HCT116 (cell line): ENCODE measurements at regions not wholly inside any gene's neighbourhood (a gene's known extent, or its start where the extent isn't known, plus 50 kb on each side); places are given as distances from the start of the nearest gene placed in this dataset.

Source experiments
- ATAC-seq: fragments of 200-7000 bp; cut with Tn5 transposase; 2 replicates; pipeline ENCODE4 v1.9.1; 2020; ENCODE audit warnings: mild to moderate bottlenecking, moderate library complexity
- BruUV-seq: library from RNA; stranded (reverse); fragments of 400-500 nt; replicated peaks from 2 replicates; lab custom pipeline; 2021; lab: Mats Ljungman, UMichigan
- CTCF ChIA-PET: fragments of 300-600 bp; sonication (Branson Sonifier 250); formaldehyde crosslinking; loops from one replicate; lab custom pipeline; 2021; ENCODE audit warnings: antibody characterized with exemption; lab: Charles Lee
- POLR2A ChIA-PET: fragments of 300-600, 350-600 bp; sonication (Branson Sonifier 250); formaldehyde crosslinking; loops from one replicate; lab custom pipeline; 2021; ENCODE audit warnings: antibody characterized with exemption; lab: Charles Lee
- RAD21 ChIA-PET, 2 experiments: fragments of 300-600 bp; sonication (Branson Sonifier 250); formaldehyde crosslinking; loops; one replicate each; lab custom pipeline; 2023; ENCODE audit warnings: low total read pairs in 2 of 2; ENCODE audit not compliant: uncharacterized antibody in 2 of 2, unreplicated experiment in 2 of 2, low non-redundant PET in 1 of 2; lab: Charles Lee
- DNase-seq: peaks from one replicate; pipeline ENCODE4 v3.0.0-alpha.2; 2010; ENCODE audit warnings: low read depth, low spot score
- H2AFZ ChIP-seq: fragments of 200-600 bp; shearing (Covaris generic), sonication (generic); 2 replicates; pipeline ENCODE4 v1.6.1; 2017; ENCODE audit warnings: low read depth, mixed run types, mixed read lengths, antibody characterized with exemption, low read length; ENCODE audit not compliant: poor library complexity, severe bottlenecking
- H3K27ac ChIP-seq: 2 replicates; pipeline ENCODE4 v1.5.1; 2012; ENCODE audit warnings: low read depth, low read length
- H3K27me3 ChIP-seq: fragments of 200-600 bp; sonication (generic); 2 replicates; pipeline ENCODE4 v1.6.1; 2016; ENCODE audit warnings: mixed run types, low read length, mixed read lengths; ENCODE audit not compliant: insufficient read depth
- H3K36me3 ChIP-seq, 2 experiments: fragments of 200-500 bp in 1 of 2; fragments of 200-600 bp in 1 of 2; sonication (Bioruptor generic) in 1 of 2; sonication (generic) in 1 of 2; 2 replicates each; pipeline versions ENCODE4 v1.5.1 to v1.6.1; 2014 to 2016; ENCODE audit warnings: low read length in 2 of 2, inconsistent platforms in 1 of 2, mixed read lengths in 1 of 2, mixed run types in 1 of 2; ENCODE audit not compliant: insufficient read depth in 2 of 2, control insufficient read depth in 1 of 2
- H3K4me1 ChIP-seq, 2 experiments: fragments of 200-600 bp in 1 of 2; sonication (generic) in 1 of 2; 2 replicates each; pipeline versions ENCODE4 v1.5.1 to v1.6.1; 2012 to 2017; ENCODE audit warnings: low read length in 2 of 2, inconsistent platforms in 1 of 2, mild to moderate bottlenecking in 1 of 2, mixed read lengths in 1 of 2, mixed run types in 1 of 2, moderate library complexity in 1 of 2; ENCODE audit not compliant: insufficient read depth in 2 of 2, control insufficient read depth in 1 of 2
- H3K4me2 ChIP-seq: fragments of 200-600 bp; sonication (generic); 2 replicates; pipeline ENCODE4 v1.6.1; 2017; ENCODE audit warnings: mixed run types, low read length, mixed read lengths
- H3K4me3 ChIP-seq, 2 experiments: fragments of 200-600 bp in 1 of 2; sonication (generic) in 1 of 2; replicated peaks in 1 of 2; 2 replicates each; pipeline ENCODE4 v1.5.1; 2011 to 2016; ENCODE audit warnings: low read length in 2 of 2, control low read depth in 1 of 2, low read depth in 1 of 2, mild to moderate bottlenecking in 1 of 2, mixed read lengths in 1 of 2, mixed run types in 1 of 2
- H3K79me2 ChIP-seq: fragments of 200-600 bp; sonication (generic); 2 replicates; pipeline ENCODE4 v1.6.1; 2017; ENCODE audit warnings: mild to moderate bottlenecking, mixed run types, low read length, moderate library complexity, mixed read lengths; ENCODE audit not compliant: insufficient read depth
- H3K9ac ChIP-seq: fragments of 200-600 bp; sonication (generic); 2 replicates; pipeline ENCODE4 v1.6.1; 2016; ENCODE audit warnings: low read length, mixed read lengths
- H3K9me2 ChIP-seq: fragments of 200-600 bp; sonication (generic), shearing (Covaris generic); 2 replicates; pipeline ENCODE4 v1.6.1; 2017; ENCODE audit warnings: mixed run types, mild to moderate bottlenecking, moderate library complexity; ENCODE audit not compliant: insufficient read depth
- H3K9me3 ChIP-seq, 2 experiments: fragments of 200-500 bp in 1 of 2; fragments of 200-600 bp in 1 of 2; sonication (Bioruptor generic) in 1 of 2; sonication (generic) in 1 of 2; 2 replicates each; pipeline ENCODE4 v1.6.1; 2014 to 2017; ENCODE audit warnings: low read length in 2 of 2, mixed read lengths in 2 of 2, inconsistent platforms in 1 of 2, low read depth in 1 of 2, mild to moderate bottlenecking in 1 of 2, mixed run types in 1 of 2, moderate library complexity in 1 of 2; ENCODE audit not compliant: control insufficient read depth in 1 of 2, insufficient read depth in 1 of 2
- H4K20me1 ChIP-seq: fragments of 200-600 bp; sonication (generic), shearing (Covaris generic); 2 replicates; pipeline ENCODE4 v1.6.1; 2017; ENCODE audit warnings: mixed run types, mild to moderate bottlenecking, moderate library complexity; ENCODE audit not compliant: insufficient read depth
- CBX3 ChIP-seq: IDR thresholded peaks from 2 replicates; pipeline ENCODE4 v1.6.1; 2012; ENCODE audit warnings: low read depth
- CEBPB ChIP-seq: IDR thresholded peaks from 2 replicates; pipeline ENCODE4 v1.6.1; 2012; ENCODE audit warnings: low read depth
- EZH2 ChIP-seq: fragments of 200-600 bp; sonication (generic); IDR thresholded peaks from 2 replicates; pipeline ENCODE4 v1.6.1; 2017; ENCODE audit warnings: antibody characterized with exemption, mixed run types
- EZH2phosphoT487 ChIP-seq: fragments of 200-600 bp; IDR thresholded peaks from 2 replicates; pipeline ENCODE4 v1.6.1; 2018; ENCODE audit warnings: antibody characterized with exemption, borderline replicate concordance
- FOSL1 ChIP-seq: IDR thresholded peaks from 2 replicates; pipeline ENCODE4 v1.6.1; 2012; ENCODE audit warnings: low read depth
- POLR2A ChIP-seq: IDR thresholded peaks from 2 replicates; pipeline ENCODE4 v1.7.0; 2011; ENCODE audit warnings: borderline replicate concordance; ENCODE audit not compliant: insufficient read depth, insufficient read length; ENCODE audit errors: extremely low read depth
- POLR2AphosphoS5 ChIP-seq: IDR thresholded peaks from 2 replicates; pipeline ENCODE4 v1.6.1; 2011; ENCODE audit warnings: mild to moderate bottlenecking, low read depth, low read length, moderate library complexity
- SP1 ChIP-seq: IDR thresholded peaks from 2 replicates; pipeline ENCODE4 v1.6.1; 2012; ENCODE audit warnings: low read depth
- TCF7L2 ChIP-seq: IDR thresholded peaks from 2 replicates; pipeline ENCODE4 v1.7.0; 2011; ENCODE audit warnings: borderline replicate concordance, inconsistent platforms; ENCODE audit not compliant: insufficient read depth, insufficient read length; ENCODE audit errors: extremely low read depth
- ZBTB33 ChIP-seq: IDR thresholded peaks from 2 replicates; pipeline ENCODE4 v1.6.1; 2011; ENCODE audit warnings: mild to moderate bottlenecking, low read length, moderate library complexity; ENCODE audit not compliant: insufficient replicate concordance; ENCODE audit errors: extremely low read depth
- ZFX ChIP-seq: fragments of 450-650 bp; IDR thresholded peaks from 2 replicates; pipeline ENCODE4 v1.6.1; 2017
- intact Hi-C: fragments of 100-400 bp; cut with micrococcal nuclease; formaldehyde crosslinking; loops from 2 replicates; pipeline ENCODE4 v1.10.0; 2022
- TF ChIP-seq, protein P1 (sequence below): IDR thresholded peaks from 2 replicates; pipeline ENCODE4 v1.6.1; 2012
- TF ChIP-seq, protein P2 (sequence below), 3 experiments: fragments of 200-600 bp in 1 of 3; sonication (generic) in 1 of 3; IDR thresholded peaks in 2 of 3; conservative IDR thresholded peaks in 1 of 3; 2 replicates each; pipeline ENCODE4 v1.5.1; 2012 to 2017; ENCODE audit warnings: low read depth in 2 of 3, low read length in 2 of 3, antibody characterized with exemption in 1 of 3, borderline replicate concordance in 1 of 3, control low read depth in 1 of 3, mild to moderate bottlenecking in 1 of 3, mixed read lengths in 1 of 3, mixed run types in 1 of 3, moderate library complexity in 1 of 3; ENCODE audit not compliant: insufficient read depth in 1 of 3

DNA sequence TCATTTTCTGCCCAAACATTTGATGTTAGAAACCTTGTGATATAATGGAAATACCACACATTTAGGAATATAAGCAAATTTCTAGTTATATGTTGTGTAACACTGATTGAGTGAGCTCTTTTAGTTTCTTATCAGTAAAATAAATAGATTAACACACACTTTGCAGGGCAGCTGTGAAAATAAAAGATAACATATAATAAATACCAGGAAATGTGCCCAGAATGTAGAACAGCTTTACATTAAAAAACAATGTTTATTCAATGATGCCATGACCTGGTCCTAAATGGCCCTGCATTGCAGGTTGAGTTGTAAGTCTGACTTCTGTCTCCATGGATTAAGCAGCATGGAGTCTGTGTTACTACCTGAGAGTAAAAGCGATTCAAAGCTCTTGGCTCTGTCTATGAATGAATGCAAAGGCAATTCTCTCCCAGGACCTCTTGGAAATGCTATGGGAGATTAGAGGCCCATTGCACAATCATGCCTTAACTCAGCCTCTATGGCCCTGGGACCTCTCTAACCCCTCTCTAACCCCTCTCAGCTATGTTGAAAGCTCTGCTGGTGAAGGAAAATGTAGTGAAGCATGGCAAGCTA, 296.0 kb upstream of the ACTBL2 start:
- H4K20me1 ChIP-seq: no peaks in the 10 kb centered on the region
- H3K27ac ChIP-seq: no peak overlapping the region
- TF ChIP-seq CBX3 (no peak), POLR2AphosphoS5 (no peak), ZBTB33 (no peak), CEBPB (no peak), POLR2A (no peak), FOSL1 (no peak), EZH2phosphoT487 (no peak), EZH2 (no peak), ZFX (no peak), TCF7L2 (no peak), SP1 (no peak)
- TF ChIP-seq, protein P1, sequence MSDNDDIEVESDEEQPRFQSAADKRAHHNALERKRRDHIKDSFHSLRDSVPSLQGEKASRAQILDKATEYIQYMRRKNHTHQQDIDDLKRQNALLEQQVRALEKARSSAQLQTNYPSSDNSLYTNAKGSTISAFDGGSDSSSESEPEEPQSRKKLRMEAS: no peak
- TF ChIP-seq, protein P2, sequence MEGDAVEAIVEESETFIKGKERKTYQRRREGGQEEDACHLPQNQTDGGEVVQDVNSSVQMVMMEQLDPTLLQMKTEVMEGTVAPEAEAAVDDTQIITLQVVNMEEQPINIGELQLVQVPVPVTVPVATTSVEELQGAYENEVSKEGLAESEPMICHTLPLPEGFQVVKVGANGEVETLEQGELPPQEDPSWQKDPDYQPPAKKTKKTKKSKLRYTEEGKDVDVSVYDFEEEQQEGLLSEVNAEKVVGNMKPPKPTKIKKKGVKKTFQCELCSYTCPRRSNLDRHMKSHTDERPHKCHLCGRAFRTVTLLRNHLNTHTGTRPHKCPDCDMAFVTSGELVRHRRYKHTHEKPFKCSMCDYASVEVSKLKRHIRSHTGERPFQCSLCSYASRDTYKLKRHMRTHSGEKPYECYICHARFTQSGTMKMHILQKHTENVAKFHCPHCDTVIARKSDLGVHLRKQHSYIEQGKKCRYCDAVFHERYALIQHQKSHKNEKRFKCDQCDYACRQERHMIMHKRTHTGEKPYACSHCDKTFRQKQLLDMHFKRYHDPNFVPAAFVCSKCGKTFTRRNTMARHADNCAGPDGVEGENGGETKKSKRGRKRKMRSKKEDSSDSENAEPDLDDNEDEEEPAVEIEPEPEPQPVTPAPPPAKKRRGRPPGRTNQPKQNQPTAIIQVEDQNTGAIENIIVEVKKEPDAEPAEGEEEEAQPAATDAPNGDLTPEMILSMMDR (IDR thresholded peaks at IDR 0.05 in 2 of 3, conservative IDR thresholded peaks at IDR 0.05 in 1 of 3; ENCODE audit: borderline replicate concordance in 1 of 3, insufficient read depth in 1 of 3, low read depth in 2 of 3, low read length in 2 of 3): no peak
- ChIA-PET RAD21 (interaction anchor here (1.1 to 1.6 kb wide), 5 partner anchors 109 to 683 kb away, joined by 5 to 21 read pairs (median 9); partner anchors contain the start of gene PLK2 (in 1 of the 2)), CTCF (interaction anchor here (0.7 to 4.6 kb wide), 20 partner anchors 8 to 1071 kb away, joined by 3 to 88 read pairs (median 6); partner anchors contain the start of gene PLK2), POLR2A (interaction anchor here (1.1 kb wide), 2 partner anchors 108 to 682 kb away, joined by 3 to 13 read pairs; no protein-coding TSS in a partner anchor)
- peaks cover 0 to 8% of the 10 kb centered on the region in 2 experiments; a peak in 1 of 4 replicates for H3K4me1 ChIP-seq
- no peak overlapping the region for H3K4me2 ChIP-seq
- ATAC-seq (no peak), DNase-seq (no peak)
- H3K79me2 ChIP-seq: no peaks in the 10 kb centered on the region
- no peaks in the 10 kb centered on the region for H3K36me3 ChIP-seq
- H3K4me3 ChIP-seq: no peak overlapping the region
- H2AFZ ChIP-seq: no peak overlapping the region
- H3K9ac ChIP-seq: no peak overlapping the region
- no peaks in the 10 kb centered on the region for H3K9me2 ChIP-seq
- H3K27me3 ChIP-seq: no peaks in the 10 kb centered on the region
- H3K9me3 ChIP-seq: no peaks in the 10 kb centered on the region
- no TSS peak for BruUV-seq
- intact Hi-C loops: loop anchor here (1.0 to 2.0 kb wide), 4 partner anchors 110 to 682 kb away; partner anchors contain the start of gene PLK2
